ENCODE measurements at regions not wholly inside any gene's neighbourhood (a gene's known extent, or its start where the extent isn't known, plus 50 kb on each side); places are given as distances from the start of the nearest gene placed in this dataset.

DNA sequence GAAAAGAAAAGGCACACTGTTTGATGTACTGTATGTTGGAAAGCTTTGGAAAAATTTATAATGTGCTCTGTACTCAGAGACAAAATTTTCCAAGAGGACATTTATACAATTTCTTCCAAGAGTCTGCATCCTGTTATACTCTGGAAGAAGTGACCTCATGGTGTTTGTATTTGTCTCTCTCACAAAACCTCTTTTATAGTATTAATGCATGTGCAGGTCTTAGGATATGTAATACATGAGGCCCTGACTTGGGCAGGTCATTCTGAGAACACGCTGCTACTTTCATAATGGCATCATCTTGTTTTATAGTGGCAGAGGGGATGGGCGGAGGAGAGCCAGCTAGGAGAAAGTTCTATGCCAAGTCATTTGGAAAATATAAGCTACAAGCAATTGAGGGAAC lies 72.0 kb upstream of the P3H2 start:
- ATAC-seq (ENCODE audit: insufficient read depth, low FRiP score) (no peak), DNase-seq (no peak)
- H3K36me3 ChIP-seq (ENCODE audit: control insufficient read depth in 4 of 4, insufficient read depth in 4 of 4, low read length in 4 of 4): no peaks in the 10 kb centered on the region
- TF ChIP-seq CTCF (IDR thresholded peaks at IDR 0.05; ENCODE audit: control extremely low read depth, extremely low read depth): no peak
- 85 to 90% methylated on average over 2 of the region's 2 CpGs for WGBS, 2 donors
- H3K27me3 ChIP-seq (ENCODE audit: control insufficient read depth in 3 of 3, insufficient read depth in 3 of 3, low read length in 2 of 3): no peaks in the 10 kb centered on the region
- H3K27ac ChIP-seq (ENCODE audit: low read depth in 1 of 2, low read length in 1 of 2): no peak overlapping the region
- no peak overlapping the region for H3K4me3 ChIP-seq
- H3K4me1 ChIP-seq (ENCODE audit: control insufficient read depth in 5 of 5, insufficient read depth in 5 of 5, low read length in 5 of 5): no peaks in the 10 kb centered on the region
- H3K9me3 ChIP-seq (ENCODE audit: control insufficient read depth in 4 of 4, insufficient read depth in 3 of 4, low read length in 3 of 4): no peaks in the 10 kb centered on the region
- H3K9ac ChIP-seq (ENCODE audit: insufficient read depth in 1 of 2, low read length in 2 of 2): no peak overlapping the region

- H3K4me1 ChIP-seq (ENCODE audit: control insufficient read depth in 5 of 5, insufficient read depth in 5 of 5, low read length in 5 of 5): no peaks in the 10 kb centered on the region
- no peak for ATAC-seq (ENCODE audit: insufficient read depth, low FRiP score)
- WGBS, 2 donors: 62 to 82% methylated on average over 2 of the region's 2 CpGs
- no peaks in the 10 kb centered on the region for H3K27me3 ChIP-seq (ENCODE audit: control insufficient read depth in 3 of 3, insufficient read depth in 3 of 3, low read length in 2 of 3)
- no peaks in the 10 kb centered on the region for H3K36me3 ChIP-seq (ENCODE audit: control insufficient read depth in 4 of 4, insufficient read depth in 4 of 4, low read length in 4 of 4)
- TF ChIP-seq CTCF (IDR thresholded peaks at IDR 0.05; ENCODE audit: control extremely low read depth, extremely low read depth): no peak
- no peak overlapping the region for H3K27ac ChIP-seq (ENCODE audit: low read depth in 1 of 2, low read length in 1 of 2)
- no peak overlapping the region for H3K9ac ChIP-seq (ENCODE audit: insufficient read depth in 1 of 2, low read length in 2 of 2)
- DNase-seq: no peak
- H3K4me3 ChIP-seq: no peak overlapping the region
- no peaks in the 10 kb centered on the region for H3K9me3 ChIP-seq (ENCODE audit: control insufficient read depth in 4 of 4, insufficient read depth in 3 of 4, low read length in 3 of 4)
Observed at GRCh38 chr3:190192087-190192486, 71.4 kb upstream of the P3H2 start.

DNA sequence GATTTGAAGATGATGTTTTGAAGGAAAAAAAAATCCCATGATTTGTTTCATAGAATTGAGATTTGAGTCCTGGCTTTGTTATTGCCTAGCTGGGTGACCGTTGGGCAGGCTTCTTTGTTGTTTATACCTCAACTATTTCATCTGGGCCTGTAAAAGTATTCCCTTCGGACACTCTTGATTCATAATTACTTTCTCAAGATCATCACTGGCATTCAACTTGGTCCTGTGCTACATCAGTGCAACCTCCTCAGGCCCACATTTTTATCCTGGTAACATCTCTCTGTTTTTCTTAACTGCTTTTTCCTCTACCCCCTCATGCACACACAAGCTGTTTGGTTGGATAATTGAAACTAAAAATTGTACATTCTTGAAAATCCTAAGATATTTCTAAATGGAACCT lies 67.5 kb upstream of the P3H2 start:
- DNase-seq: no peak
- H3K36me3 ChIP-seq (ENCODE audit: control insufficient read depth in 4 of 4, insufficient read depth in 4 of 4, low read length in 4 of 4): no peaks in the 10 kb centered on the region
- H3K4me1 ChIP-seq (ENCODE audit: control insufficient read depth in 5 of 5, insufficient read depth in 5 of 5, low read length in 5 of 5): peaks cover 0 to 3% (median 0%) of the 10 kb centered on the region in 5 donors
- H3K4me3 ChIP-seq: no peak overlapping the region
- no peaks in the 10 kb centered on the region for H3K27me3 ChIP-seq (ENCODE audit: control insufficient read depth in 3 of 3, insufficient read depth in 3 of 3, low read length in 2 of 3)
- H3K9ac ChIP-seq (ENCODE audit: insufficient read depth in 1 of 2, low read length in 2 of 2): no peak overlapping the region
- no peak for ATAC-seq (ENCODE audit: insufficient read depth, low FRiP score)
- no peak for TF ChIP-seq CTCF (IDR thresholded peaks at IDR 0.05; ENCODE audit: control extremely low read depth, extremely low read depth)
- H3K27ac ChIP-seq (ENCODE audit: low read depth in 1 of 2, low read length in 1 of 2): no peak overlapping the region
- no peaks in the 10 kb centered on the region for H3K9me3 ChIP-seq (ENCODE audit: control insufficient read depth in 4 of 4, insufficient read depth in 3 of 4, low read length in 3 of 4)
- WGBS, 2 donors: 88 to 91% methylated on average over 2 of the region's 2 CpGs

GRCh38 chr3:190183121-190183520 lies 62.4 kb upstream of the P3H2 start:
- TF ChIP-seq CTCF (IDR thresholded peaks at IDR 0.05; ENCODE audit: control extremely low read depth, extremely low read depth): no peak
- Histone ChIP-seq H3K36me3 (ENCODE audit: control insufficient read depth in 4 of 4, insufficient read depth in 4 of 4, low read length in 4 of 4) (no peaks in the 10 kb centered on the region), H3K27ac (ENCODE audit: low read depth in 1 of 2, low read length in 1 of 2) (no peak overlapping the region), H3K27me3 (ENCODE audit: control insufficient read depth in 3 of 3, insufficient read depth in 3 of 3, low read length in 2 of 3) (no peaks in the 10 kb centered on the region), H3K9ac (ENCODE audit: insufficient read depth in 1 of 2, low read length in 2 of 2) (no peak overlapping the region), H3K9me3 (ENCODE audit: control insufficient read depth in 4 of 4, insufficient read depth in 3 of 4, low read length in 3 of 4) (no peaks in the 10 kb centered on the region), H3K4me3 (no peak overlapping the region), H3K4me1 (ENCODE audit: control insufficient read depth in 5 of 5, insufficient read depth in 5 of 5, low read length in 5 of 5) (peaks cover 0 to 6% (median 0%) of the 10 kb centered on the region in 5 donors)
- ATAC-seq (ENCODE audit: insufficient read depth, low FRiP score) (no peak), DNase-seq (peak; percentile 27 to 65 (median 48))
- WGBS, 2 donors: 41 to 66% methylated on average over 4 of the region's 4 CpGs
